Chondrocyte (in vitro differentiated cells): ENCODE measurements at regions not wholly inside any gene's neighbourhood (a gene's known extent, or its start where the extent isn't known, plus 50 kb on each side); places are given as distances from the start of the nearest gene placed in this dataset.

Experiments
- DNase-seq: peaks from one replicate; pipeline ENCODE4 v3.0.0; 2021; ENCODE audit warnings: mixed read lengths, low spot score
- H3K27ac Mint-ChIP-seq: one replicate; pipeline ENCODE4 v1.8.0; 2021; ENCODE audit warnings: mild to moderate bottlenecking, moderate library complexity, mixed read lengths; ENCODE audit not compliant: unreplicated experiment
- H3K27me3 Mint-ChIP-seq: 2 replicates; pipeline ENCODE4 v1.8.0; 2021; ENCODE audit warnings: low read depth, mixed read lengths
- H3K36me3 Mint-ChIP-seq: 2 replicates; pipeline ENCODE4 v1.8.0; 2021; ENCODE audit warnings: low read depth, mixed read lengths
- H3K4me1 Mint-ChIP-seq: 2 replicates; pipeline ENCODE4 v1.8.0; 2021; ENCODE audit warnings: low read depth, mild to moderate bottlenecking, mixed read lengths
- H3K4me3 Mint-ChIP-seq: one replicate; pipeline ENCODE4 v1.8.0; 2021; ENCODE audit warnings: mild to moderate bottlenecking, moderate library complexity, mixed read lengths; ENCODE audit not compliant: unreplicated experiment
- H3K9me3 Mint-ChIP-seq: 2 replicates; pipeline ENCODE4 v1.8.0; 2021; ENCODE audit warnings: low read depth, mixed read lengths
- TF ChIP-seq, protein P1 (sequence below): fragments of 200-600 bp; sonication (generic); IDR thresholded peaks from 2 replicates; pipeline ENCODE4 v1.5.0; 2021; ENCODE audit warnings: antibody characterized with exemption, mild to moderate bottlenecking, moderate library complexity

DNA sequence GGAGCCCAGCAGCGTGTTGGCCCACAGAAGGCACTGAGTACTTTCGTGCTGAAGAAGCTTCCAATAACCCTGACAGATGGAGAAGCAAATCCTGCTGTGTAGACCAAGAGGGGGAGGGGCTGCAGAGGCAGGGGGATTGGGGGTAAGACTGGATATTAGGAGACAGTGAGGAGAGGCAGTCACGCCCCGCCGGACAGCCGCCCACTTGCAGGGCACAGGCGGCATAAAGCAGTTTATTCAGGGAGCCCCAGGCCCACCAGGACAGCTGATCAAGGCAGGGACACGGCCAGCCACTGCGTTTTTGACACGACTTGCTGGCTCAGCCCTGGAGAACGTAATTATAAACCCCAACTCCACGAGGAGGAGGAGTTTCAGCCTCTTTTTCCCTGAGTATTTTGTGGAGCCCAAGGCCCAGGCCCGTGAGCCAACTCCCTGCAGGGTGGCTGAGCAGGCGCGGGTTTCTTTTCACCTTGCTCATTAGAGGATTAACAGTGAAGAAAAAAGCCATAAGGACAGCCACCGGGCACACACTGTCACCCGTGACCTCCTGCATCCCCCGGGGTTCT, 177.9 kb downstream of the TFAP2C start:
- Mint-ChIP-seq H3K4me3 (no peak overlapping the region), H3K36me3 (no peaks in the 10 kb centered on the region), H3K27me3 (no peaks in the 10 kb centered on the region), H3K4me1 (peaks cover 5% of the 10 kb centered on the region), H3K9me3 (no peaks in the 10 kb centered on the region), H3K27ac (no peak overlapping the region)
- TF ChIP-seq, protein P1, sequence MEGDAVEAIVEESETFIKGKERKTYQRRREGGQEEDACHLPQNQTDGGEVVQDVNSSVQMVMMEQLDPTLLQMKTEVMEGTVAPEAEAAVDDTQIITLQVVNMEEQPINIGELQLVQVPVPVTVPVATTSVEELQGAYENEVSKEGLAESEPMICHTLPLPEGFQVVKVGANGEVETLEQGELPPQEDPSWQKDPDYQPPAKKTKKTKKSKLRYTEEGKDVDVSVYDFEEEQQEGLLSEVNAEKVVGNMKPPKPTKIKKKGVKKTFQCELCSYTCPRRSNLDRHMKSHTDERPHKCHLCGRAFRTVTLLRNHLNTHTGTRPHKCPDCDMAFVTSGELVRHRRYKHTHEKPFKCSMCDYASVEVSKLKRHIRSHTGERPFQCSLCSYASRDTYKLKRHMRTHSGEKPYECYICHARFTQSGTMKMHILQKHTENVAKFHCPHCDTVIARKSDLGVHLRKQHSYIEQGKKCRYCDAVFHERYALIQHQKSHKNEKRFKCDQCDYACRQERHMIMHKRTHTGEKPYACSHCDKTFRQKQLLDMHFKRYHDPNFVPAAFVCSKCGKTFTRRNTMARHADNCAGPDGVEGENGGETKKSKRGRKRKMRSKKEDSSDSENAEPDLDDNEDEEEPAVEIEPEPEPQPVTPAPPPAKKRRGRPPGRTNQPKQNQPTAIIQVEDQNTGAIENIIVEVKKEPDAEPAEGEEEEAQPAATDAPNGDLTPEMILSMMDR, result no peak
- no peak for DNase-seq

DNA sequence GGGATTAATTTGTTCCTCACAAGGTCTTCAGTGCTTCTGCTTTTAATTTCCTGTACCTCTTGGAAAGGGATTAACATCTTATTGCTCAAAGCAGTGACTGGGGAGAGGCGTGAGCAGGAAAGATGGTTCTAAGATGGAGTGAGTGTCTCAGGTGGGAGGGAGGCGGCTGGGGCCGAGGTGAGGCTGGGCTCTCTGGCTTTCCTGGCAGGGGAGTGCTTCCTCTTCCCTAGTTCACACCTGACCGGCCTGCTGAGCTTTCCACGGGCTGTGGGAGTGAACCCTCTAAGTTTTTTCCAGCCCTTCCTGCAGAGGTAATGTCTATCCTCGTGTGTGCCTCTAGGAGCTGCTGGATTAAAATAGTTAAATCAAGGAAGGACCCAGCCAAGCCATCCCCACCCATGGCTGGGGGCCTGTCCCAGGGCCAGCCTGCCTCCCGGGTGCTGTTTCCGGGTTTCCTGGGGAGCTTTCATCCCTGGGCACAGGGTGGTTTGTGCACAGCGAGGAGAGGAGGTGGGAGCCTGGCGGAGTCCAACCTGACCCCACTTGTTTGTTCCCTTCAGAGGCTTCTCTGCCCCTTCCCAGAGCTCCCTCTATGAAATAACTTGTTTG, 179.1 kb downstream of the TFAP2C start:
- DNase-seq, result no peak
- no peak overlapping the region for H3K4me3 Mint-ChIP-seq
- H3K9me3 Mint-ChIP-seq, result peaks cover 3% of the 10 kb centered on the region
- peaks cover 3% of the 10 kb centered on the region for H3K27me3 Mint-ChIP-seq
- H3K27ac Mint-ChIP-seq, result no peak overlapping the region
- TF ChIP-seq, protein P1, result no peak
- no peaks in the 10 kb centered on the region for H3K4me1 Mint-ChIP-seq
- H3K36me3 Mint-ChIP-seq, result peaks cover 2% of the 10 kb centered on the region

DNA sequence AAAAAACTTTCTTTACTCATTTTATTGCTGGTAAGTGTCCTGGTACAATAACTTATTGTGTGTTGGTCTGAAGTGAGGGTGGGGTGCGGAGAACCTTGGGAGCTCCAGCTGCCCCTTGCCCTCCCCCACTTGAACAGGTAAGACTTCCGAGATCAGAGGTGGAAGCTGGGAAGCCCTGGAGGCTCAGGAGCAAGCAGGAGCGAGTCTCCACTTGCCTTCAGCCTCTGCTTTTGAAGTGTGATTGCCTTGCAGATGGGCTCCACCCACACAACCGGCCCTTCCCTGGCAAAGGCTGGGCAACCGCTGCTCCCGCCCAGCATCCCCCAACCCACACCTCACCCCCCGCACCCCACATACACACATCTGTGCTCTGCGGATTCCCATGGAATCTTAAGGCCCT, 179.6 kb downstream of the TFAP2C start:
- H3K36me3 Mint-ChIP-seq, result peaks cover 2% of the 10 kb centered on the region
- peaks cover 3% of the 10 kb centered on the region for H3K9me3 Mint-ChIP-seq
- H3K27me3 Mint-ChIP-seq, result peaks cover 3% of the 10 kb centered on the region

DNA sequence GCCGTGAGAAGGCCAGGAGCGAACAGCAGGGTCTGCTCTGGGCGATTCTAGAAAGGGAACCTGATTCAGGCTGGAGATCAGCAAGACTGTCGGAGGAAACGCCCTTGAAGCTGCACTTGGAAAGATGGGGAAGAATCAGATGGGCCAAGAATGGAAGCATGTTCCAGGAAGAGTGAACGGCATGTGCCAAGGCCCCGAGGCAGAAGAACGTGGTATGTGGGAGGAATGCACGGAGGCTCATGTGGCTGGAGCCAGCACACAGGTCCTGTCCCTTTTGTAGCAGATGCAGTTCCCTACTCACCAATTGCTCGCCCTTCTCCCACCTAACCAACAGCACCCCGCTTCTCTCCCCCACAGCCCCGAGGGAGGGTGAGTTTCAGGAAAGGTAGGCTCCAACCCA, 180.6 kb downstream of the TFAP2C start:
- Mint-ChIP-seq H3K9me3 (peaks cover 3% of the 10 kb centered on the region), H3K27me3 (peaks cover 4% of the 10 kb centered on the region), H3K36me3 (peaks cover 2% of the 10 kb centered on the region), H3K4me1 (no peaks in the 10 kb centered on the region), H3K27ac (no peak overlapping the region), H3K4me3 (no peak overlapping the region)
- TF ChIP-seq, protein P1, result no peak
- DNase-seq, result no peak

More for the DNA sequence above, 179.6 kb downstream of the TFAP2C start:
- Mint-ChIP-seq H3K4me3 (no peak overlapping the region), H3K4me1 (no peaks in the 10 kb centered on the region), H3K27ac (no peak overlapping the region)
- no peak for DNase-seq
- TF ChIP-seq, protein P1, result no peak

DNA sequence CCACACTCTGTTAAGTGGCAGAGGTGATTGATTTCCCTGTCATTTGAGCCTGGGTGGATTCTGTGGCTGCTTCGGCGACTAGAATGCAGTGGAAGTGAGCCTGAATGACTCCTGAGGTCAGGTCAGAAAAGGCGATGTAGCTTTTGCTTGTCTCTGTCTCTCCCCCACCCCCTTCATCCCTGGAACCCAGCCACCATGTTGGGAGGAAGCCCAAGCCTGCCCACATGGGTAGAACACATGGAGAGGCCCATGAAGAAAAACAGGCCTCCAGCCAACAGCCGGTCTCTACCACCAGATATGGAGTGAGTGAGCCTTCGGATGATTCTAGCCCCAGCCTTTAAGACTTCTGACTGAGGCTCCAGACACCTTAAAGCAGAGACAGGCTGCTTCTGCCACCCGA, 181.0 kb downstream of the TFAP2C start:
- DNase-seq, result no peak
- TF ChIP-seq, protein P1, result no peak
- Mint-ChIP-seq H3K27me3 (peaks cover 5% of the 10 kb centered on the region), H3K36me3 (peaks cover 2% of the 10 kb centered on the region), H3K27ac (no peak overlapping the region), H3K4me3 (no peak overlapping the region), H3K4me1 (no peaks in the 10 kb centered on the region), H3K9me3 (peaks cover 3% of the 10 kb centered on the region)
